ENCODE measurements at regions not wholly inside any gene's neighbourhood (a gene's known extent, or its start where the extent isn't known, plus 50 kb on each side); places are given as distances from the start of the nearest gene placed in this dataset.

- DNase-seq = no peak
These were observed 180.5 kb upstream of the ZBED5 start for GRCh38 chr11:11038352-11038751.

DNA sequence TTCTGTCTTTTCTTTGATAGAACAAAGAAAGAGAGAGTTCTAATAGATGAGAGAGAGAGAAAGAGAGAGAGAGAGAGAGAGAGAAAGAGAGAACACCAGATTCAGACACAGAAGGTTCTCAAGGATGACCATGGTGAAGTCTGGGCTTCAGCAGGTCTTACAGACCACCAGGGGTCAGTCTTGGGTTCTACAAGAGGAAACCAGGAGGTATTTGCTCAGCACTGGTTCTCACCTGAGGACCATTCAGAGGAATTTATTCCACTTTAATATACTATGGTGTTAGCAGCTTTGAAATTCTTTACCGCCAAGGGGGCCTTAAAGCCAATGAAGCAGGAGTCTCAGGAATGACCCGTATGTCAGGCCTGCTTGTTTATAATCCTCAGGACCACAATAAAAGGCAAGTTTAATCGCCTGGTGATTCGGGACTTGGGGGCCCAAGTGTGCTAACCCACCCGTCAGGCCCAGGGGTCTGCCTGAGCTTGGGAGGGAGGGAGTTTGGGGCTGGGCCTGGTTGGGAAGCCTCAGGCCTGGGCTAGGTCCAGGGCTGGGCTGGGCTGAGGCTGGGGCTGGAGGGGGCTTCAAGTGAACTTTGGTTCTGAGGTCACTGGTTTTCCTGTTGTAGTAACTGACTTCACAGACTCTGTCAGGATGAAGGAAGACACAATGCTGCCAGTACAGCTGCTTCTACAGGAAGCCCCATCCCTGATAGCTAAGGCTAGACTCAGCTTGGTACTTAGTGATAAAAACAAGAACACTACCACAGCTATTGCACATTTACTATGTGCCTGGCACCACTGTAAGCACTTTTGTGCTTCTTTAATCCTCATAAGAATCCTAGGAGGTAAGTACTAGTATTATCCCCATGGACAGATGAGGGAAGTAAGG, 179.2 kb upstream of the ZBED5 start:
- DNase-seq = peak; percentile 18

DNA sequence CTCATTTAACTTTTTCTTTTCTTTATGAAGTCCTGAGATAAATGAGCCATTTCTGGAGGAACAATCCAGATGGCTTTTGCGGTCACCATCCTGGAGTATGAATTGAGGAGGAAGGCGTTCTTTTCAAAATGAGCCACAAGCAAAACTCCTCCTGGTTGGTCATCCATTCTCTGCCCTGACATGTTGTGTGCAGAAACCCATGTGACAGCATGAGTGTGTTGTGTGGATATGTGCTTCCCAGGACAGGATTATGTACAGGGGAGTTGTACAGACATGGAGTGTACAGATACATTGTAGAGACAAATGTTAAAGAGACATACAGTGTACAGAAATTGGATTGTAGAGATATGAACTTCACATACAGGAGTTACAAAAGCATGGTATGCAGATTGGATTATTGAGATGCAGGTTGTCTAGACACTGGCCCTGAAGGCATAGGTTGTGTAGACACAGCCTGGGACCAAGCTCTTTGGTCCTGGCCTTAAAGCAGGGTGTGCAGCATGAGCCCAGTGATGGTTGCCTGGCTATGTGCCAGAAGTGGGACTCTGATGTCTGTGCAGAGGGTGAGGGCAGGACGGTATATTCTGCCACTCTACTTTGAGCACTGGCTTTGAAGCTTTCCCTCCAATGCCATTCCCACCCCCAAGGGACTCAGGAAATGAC, 178.5 kb upstream of the ZBED5 start:
- no peak for DNase-seq

DNA sequence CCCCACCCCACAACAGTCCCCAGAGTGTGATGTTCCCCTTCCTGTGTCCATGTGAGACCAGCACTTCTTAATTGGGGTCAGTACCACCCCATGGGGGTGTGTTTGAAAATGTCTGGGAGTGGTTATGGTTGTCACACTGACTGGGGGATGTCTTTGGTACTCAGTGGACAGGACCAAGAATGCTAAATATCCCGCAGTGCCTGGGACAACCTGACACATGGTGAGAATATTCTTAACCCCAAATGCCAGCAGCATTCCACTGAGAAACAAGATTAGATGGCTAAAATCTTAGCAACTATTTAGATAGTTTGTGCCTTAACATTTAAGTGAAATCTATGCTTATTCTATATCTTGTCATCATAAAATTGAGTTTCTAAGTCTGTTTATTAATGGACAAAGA, 177.5 kb upstream of the ZBED5 start:
- no peak for DNase-seq

GRCh38 chr11:11034476-11034875, 176.6 kb upstream of the ZBED5 start:
- no peak for DNase-seq

DNA sequence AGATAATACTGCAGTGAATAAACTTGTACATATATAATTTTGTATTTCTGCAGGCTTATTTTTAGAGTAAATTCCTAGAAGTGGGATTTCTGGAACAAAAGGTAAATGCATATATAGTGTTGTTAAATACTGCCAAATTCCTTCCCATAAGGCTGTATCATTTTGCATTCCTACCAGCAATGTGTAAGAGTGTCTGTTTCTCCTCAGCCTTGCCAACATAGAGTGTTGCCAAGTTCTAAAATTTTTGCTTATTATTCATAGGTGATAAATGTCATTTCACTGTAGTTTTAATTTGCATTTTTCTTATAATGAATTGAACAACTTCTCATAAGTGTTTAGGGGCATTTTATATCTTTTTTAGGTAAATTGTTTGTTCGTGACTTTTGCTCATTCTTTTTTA, 174.2 kb upstream of the ZBED5 start:
- no peak for DNase-seq

DNA sequence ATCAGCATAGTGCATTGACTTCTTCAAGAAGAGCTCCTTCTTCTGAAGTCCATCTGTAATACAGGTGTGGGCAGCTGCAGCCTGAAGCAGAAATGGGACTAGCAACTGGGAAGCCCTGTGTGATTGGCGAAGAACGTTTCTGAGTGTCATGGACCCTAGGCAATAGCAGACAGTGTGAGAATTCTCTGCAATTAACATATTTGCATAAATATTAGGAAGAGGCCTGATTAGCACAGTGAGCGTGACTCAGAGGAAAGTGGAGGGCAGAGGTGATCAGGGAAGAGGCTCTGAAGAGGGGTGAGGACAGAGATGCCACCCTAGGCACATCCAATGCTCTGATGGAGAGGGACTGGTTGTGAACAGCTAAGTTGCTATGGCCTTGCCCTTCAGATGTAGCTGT, 171.2 kb upstream of the ZBED5 start:
- no peak for DNase-seq

DNA sequence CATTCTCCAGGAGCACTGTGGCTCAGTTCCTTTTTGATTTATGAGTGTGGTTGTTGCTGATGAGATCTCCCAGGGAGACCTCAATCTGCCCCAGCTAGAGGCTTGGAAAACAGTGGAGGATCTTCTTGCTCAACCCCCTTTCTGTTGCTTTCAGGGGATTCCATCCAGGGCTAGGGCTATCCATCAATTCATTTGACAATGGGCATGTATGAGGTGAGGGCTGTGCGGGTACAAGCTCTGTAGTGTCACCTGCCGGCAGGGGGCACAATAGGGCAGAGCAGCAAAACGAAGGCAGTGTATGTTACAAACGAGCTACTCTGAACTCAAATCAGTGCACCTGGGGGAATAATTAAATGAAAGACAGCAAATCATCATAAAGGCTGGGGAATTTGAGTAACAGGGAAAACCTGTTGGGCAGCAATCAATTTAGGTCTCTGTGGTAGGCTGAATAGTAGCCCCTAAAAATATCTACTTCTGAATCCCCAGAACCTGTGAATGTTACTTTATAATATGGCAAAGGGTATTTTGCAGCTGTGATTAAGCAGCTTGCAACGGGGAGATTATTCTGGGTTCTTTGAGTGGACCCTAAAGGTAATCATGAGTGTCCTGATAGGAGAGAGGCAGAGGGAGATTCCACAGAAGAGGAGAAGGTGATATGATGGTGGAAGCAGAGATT, 170.3 kb upstream of the ZBED5 start:
- peak; percentile 85 for DNase-seq

DNA sequence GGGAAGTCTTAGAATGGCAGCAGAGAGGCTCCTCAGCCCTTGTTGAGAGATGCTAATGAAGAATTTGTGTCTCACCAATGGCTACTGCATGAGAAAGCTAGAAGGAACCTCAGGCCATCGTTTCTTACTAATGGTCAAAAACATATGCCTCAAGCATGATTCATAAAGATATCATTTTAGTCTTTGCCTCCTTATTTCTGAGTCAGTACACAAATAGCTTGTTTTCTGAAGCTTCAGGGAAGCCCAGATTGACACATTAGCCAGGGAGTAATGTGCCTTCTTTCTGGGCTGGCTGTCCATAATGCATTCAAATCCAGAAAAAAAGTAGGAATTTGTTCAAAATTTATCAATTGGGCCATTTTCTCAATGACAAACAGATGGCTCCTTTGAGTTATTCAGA, 169.4 kb upstream of the ZBED5 start:
- no peak for DNase-seq

GRCh38 chr11:11025087-11025486, 167.2 kb upstream of the ZBED5 start:
- DNase-seq = no peak

- peak; percentile 12 for DNase-seq
These were observed 164.4 kb upstream of the ZBED5 start for GRCh38 chr11:11022125-11022730.

- no peak for DNase-seq
These were observed 163.7 kb upstream of the ZBED5 start for GRCh38 chr11:11021563-11021962.

DNA sequence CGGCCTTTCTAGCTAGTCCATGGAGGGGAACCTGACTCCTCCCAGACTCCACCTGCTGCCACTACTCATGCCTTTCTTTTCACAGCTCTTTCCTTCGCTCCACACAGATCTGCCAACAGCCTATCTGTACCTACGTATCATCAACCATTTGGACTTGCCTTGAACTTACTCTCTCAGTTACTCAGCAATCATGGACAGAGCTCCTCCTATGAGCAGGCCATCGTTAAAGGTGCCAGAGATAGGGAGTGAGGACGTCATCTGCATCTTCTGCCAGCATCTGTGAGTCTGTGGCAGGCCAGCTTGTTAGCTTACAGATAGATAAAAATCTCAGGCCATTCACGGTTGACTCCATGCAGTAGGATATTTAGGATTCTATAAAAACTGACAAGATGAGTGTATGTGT, 162.9 kb upstream of the ZBED5 start:
- no peak for DNase-seq

- DNase-seq = no peak
These were observed 162.4 kb upstream of the ZBED5 start for GRCh38 chr11:11020219-11020726.

DNA sequence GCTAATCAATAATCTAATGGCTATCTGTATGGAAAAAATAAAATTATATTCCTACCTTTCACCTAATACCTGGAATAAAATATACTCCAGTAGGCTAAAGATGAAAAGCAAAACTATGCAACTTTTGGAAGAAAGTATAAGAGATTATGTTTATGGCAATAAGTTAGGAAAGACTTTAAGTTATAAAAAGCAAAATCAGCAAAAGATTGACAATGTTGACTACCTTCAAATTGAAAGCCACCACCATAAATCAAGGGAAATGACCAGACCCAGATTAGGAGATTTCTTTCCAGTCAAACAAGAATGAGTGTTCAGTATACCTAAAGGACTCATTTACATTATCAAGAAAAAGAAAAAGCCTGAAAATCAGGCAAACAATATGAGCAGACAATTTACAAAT, 159.1 kb upstream of the ZBED5 start:
- DNase-seq = no peak

DNA sequence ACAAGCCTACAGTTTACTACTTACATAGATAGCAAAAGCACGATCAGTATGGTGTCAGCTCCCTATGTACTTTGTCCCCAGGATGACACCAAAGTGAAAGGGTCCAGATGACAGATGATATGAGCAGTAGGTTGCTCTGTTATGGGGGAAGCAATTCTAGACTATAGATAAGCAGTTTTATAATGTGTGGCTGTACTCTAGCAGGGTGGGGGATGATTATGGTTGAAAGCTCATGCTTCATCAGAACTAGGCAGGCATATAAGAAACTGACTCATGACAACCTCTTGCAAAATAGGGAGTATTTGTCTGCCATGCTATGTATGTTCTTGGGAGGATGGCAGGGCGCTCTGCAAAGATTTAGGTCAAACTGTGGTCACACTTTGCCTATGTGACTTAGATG, 158.2 kb upstream of the ZBED5 start:
- DNase-seq = no peak

- no peak for DNase-seq
These were observed 153.8 kb upstream of the ZBED5 start for GRCh38 chr11:11011617-11012016.

DNA sequence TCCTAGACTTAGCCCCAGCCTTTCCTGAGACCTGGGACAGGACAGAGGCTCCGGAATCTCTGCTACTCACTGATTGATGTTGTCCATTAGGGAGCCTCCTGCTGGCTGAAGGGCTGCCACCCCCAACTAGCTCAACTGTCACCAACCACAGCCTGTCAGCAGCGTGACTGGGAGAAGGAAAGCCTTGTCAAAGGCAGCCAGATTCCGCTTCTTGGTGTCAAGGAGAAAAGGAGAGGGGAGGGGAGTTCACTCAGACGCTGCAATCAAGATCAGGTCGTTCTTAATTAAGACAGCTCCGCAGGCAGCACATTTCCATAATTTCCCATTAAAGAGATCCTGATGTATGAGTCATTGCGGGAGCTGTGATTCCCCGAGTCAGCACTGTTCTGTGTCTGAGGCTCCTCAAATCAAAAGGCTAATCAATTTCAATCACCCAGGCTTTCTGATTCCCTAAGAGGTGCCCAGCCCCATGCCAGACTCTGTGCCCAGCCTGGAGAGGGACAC, 152.8 kb upstream of the ZBED5 start:
- DNase-seq = no peak

DNA sequence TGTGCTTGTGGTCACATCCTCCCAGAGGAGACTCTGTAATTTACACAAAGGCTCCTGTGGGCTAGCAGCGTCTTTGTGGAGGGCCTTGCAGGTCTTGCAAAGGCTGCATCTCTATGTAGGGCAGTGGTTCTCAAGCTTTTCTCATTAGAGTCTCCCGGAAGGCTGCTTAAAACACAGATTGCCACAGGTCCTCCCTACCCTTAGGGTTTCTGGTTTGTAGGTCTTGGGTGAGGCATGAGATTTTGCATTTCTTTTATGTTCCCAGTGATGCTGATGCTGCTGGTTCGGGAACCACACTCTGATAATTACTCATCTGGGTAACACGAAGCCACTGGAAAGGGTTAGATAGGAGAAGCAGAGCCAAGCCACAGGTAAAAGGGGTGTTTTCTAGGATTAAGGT, 151.3 kb upstream of the ZBED5 start:
- no peak for DNase-seq

GRCh38 chr11:11004069-11004468, 146.2 kb upstream of the ZBED5 start:
- DNase-seq = no peak

- DNase-seq = no peak
These were observed 145.4 kb upstream of the ZBED5 start for GRCh38 chr11:11003226-11003625.

DNA sequence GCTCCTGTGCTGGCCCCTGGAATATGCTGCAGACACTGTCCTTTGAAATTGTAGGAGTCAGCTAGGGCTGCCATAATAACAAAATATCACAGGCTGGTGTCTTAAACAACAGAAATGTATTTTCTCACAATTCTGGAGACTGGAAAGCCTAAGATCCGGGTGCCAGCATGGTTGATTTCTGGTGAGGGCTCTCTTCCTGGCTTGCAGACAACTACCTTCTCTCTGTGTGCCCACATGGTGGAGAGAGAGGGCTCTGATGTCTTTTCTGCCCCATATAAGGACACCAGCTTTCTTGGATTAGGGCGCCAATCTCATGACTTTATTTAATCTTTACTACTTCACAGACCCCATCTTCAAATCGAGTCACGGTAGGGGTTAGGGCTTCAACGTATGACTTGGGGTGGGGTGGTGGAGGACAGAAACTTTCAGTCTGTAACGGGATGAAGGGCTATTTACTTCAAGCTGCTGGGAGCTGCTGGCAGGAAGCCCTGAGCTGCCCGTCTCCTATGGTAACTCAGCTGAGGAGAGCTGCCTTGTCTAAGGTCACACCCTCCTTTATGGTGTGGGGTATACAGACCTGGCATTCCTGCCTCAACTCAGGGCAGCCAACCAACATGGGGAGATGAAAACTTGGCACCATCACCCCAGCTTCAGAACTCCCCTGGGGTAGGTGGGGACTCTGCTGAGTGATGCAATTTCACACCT, 142.9 kb upstream of the ZBED5 start:
- DNase-seq = no peak
